ENCODE measurements at regions not wholly inside any gene's neighbourhood (a gene's known extent, or its start where the extent isn't known, plus 50 kb on each side); places are given as distances from the start of the nearest gene placed in this dataset.

GRCh38 chr6:1113916-1114540 lies 197.9 kb upstream of the FOXQ1 start:
- DNase-seq, result no peak

- DNase-seq, result no peak
Measured at GRCh38 chr6:1111361-1111760, 200.5 kb upstream of the FOXQ1 start.

- no peak for DNase-seq
Measured at GRCh38 chr6:1110941-1111349, 201.0 kb upstream of the FOXQ1 start.

DNA sequence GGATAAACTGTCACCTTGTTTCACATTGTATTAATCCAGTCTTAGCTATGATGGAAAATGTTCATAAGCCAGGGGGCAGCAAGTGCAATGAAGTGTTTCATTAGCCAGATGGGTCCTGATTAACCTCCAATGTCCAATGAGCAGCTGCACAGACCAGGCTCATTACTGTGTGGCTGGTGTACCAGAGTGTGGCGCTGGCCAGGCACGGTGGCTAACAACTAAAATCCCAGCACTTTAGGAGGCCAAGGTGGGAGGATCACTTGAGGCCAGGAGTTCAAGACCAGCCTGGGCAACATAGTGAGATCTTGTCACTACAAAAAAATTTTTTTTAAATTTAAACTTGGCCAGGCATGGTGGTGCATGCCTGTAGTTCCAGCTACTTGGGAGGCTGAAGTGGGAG lies 201.7 kb upstream of the FOXQ1 start:
- no peak for DNase-seq

GRCh38 chr6:1109134-1109533 lies 202.8 kb upstream of the FOXQ1 start:
- DNase-seq, result no peak

DNA sequence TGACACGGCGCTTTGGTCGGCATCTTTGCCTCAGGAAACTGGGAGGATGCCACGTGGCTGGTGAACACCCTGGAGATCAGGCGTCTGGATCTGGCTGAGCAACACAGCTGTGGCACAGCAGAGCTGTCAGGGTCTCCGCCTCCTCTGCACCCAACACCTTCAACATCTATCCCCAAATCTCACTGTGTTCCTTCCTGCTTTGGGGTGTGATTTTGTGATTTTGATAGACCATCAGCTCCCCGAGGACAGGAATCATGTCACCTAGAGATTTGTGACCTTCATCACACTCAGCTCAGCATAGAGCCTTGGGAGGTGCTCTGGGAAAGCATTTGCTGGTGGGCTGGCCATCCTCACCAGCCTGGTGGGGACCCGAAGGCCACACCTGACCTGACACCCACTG lies 203.7 kb upstream of the FOXQ1 start:
- DNase-seq, result no peak

DNA sequence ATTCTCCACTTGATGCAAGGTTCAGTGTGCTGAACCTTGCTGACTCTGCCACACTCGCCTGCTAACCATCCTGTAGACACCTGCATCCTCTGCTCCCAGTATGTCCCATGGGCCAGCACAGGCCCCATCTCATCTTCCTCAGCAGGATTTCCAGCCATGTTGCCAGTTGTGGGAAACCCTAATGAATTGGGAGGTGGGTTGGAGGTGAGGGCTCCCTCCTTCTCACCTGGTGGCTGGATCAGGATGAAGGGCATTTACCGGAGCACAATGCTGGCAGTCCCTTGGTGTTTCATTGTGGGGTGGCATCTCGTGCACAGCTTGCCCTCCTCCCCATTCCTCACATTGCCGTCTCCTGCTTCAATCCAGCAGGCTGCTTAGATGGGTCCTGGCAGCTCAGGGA lies 204.3 kb upstream of the FOXQ1 start:
- no peak for DNase-seq

GRCh38 chr6:1105833-1106400 lies 206.0 kb upstream of the FOXQ1 start:
- no peak for DNase-seq

GRCh38 chr6:1104988-1105670 lies 206.8 kb upstream of the FOXQ1 start:
- no peak for DNase-seq

GRCh38 chr6:1103945-1104623 lies 207.8 kb upstream of the FOXQ1 start:
- DNase-seq, result no peak

GRCh38 chr6:1103021-1103420 lies 208.9 kb upstream of the FOXQ1 start:
- DNase-seq, result no peak

GRCh38 chr6:1100269-1100668 lies 211.6 kb upstream of the FOXQ1 start:
- DNase-seq, result no peak

DNA sequence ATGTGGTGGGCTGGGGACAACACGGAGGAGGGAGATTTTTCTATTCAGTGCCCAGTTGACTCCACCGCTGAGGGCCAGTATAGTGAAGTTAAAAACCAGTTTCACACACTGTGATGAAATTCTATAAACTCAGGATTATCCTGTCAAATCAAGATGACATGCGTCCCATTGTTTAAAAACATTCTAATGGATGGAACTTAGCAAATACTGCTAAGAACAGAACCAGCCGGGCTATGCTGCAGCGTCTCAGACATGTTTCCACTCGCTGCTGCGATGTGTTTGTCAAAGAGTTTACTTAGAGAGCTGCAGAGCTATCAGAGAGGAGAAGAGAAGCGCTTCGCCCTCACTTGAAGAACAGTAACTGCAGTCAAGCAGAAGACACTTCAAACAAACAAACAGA lies 212.6 kb upstream of the FOXQ1 start:
- DNase-seq, result no peak

GRCh38 chr6:1096967-1097765 lies 214.7 kb upstream of the FOXQ1 start:
- no peak for DNase-seq

DNA sequence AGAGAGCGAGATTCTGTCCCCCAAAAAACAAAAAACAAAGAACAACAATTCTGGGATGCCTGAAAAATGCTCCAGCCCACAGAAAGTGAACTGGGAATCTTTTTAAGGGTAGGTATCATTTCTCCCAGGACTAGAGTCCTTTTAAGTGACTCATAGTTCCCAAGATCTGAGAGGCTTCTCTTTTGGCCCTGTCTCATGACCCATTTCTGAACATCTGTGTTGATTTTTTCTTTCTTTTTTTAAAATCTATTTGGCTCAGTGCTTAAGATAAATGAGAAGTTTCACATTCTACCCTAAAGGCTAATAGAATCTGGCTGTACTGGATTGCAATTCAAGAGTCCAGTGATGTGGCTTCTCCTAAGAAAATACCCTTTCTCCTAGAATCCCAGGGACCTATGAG lies 217.6 kb upstream of the FOXQ1 start:
- no peak for DNase-seq

DNA sequence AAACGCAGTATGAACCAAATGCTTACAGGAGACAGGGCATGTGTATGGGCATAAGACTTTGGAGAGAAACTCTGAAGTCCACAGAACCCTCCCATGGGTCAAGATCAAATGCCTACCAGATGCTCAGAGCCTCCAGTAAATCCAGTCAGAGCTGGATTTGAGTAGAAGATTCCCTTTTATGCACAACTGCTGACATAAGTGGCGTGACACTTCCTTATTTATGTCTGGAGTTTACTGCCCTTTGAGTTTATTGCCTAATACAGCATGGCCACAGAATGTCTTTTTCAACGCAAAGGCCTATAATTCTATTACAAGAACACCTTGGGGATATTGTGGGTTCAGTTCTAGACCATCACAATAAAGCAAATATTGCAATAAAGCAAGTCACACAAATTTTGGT lies 220.0 kb upstream of the FOXQ1 start:
- DNase-seq, result no peak

DNA sequence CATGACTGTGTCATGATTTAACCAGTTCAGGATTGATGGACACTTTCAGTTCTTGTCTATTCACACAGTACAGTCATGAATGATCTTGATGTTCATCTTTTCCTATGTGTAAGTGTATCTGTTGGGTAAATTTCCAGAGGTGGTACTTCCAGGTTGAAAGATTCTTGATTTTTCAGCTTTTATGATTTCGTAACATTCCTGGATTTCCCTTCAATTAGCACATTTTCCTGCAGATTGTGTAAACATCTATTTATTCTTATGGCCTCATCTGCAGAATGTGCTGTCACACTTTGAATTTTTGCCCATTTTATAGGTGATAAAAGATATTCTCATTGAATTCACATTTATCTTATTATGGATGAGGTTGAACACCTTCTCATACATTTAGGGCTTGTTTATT lies 222.0 kb upstream of the FOXQ1 start:
- DNase-seq, result no peak

DNA sequence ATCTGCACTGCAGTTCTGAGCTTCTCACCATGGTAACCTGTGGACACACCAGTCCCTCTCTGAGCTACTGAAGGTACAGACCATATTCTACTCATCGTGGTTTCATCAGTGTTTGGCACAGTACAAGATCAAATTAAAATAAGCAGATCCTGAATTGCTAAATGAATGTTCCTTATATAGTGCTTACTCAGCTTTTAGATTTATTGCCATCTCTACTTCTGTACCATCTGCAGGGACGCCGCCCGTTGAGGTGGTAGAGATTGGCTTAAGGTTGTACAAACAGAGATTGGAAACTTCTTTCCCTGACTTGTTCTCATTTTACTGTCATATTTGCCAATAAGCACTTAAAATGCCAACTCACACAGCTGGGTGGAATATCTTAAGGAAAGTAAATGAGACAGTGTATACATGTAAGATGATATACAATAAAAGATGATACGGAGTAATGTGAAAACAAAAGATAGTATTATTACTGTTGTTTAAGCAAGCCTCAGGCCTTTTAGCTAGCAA lies 223.4 kb upstream of the FOXQ1 start:
- DNase-seq, result no peak

- no peak for DNase-seq
Measured at GRCh38 chr6:1087154-1087843, 224.6 kb upstream of the FOXQ1 start.

- no peak for DNase-seq
Measured at GRCh38 chr6:1086446-1087153, 225.3 kb upstream of the FOXQ1 start.

GRCh38 chr6:1082285-1082935 lies 229.5 kb upstream of the FOXQ1 start:
- DNase-seq, result no peak

Data from SIG-M5 (cell line).